Amniotic stem cell (primary cell): ENCODE measurements at regions not wholly inside any gene's neighbourhood (a gene's known extent, or its start where the extent isn't known, plus 50 kb on each side); places are given as distances from the start of the nearest gene placed in this dataset.

Source experiments
- DNase-seq: peaks from one replicate; lab custom pipeline; 2025; lab: John Stamatoyannopoulos, UW

- DNase-seq: no peak
Measured at GRCh38 chr2:107320881-107321280, 434.9 kb upstream of the ST6GAL2 start.

DNA sequence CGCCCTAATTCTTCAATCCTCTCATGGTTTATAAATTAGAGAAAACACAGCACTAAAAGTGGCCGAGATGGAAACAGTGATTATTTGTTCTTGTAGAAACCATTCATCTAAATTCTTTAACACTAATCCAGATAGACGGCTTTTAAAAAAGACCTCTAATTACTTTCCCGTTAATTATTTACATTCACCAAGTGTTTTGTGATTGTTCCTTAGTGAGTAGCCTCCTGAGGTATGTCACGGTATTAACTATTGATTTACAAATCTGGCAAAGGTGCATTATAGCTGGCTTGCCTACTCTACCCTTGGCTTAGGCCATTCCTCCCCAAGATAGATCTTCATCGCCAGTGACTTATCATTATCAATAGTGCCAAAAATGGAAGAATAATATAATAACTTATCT, 436.4 kb upstream of the ST6GAL2 start:
- DNase-seq: no peak

GRCh38 chr2:107323946-107324565, 438.1 kb upstream of the ST6GAL2 start:
- DNase-seq: no peak

GRCh38 chr2:107325981-107326786, 440.2 kb upstream of the ST6GAL2 start:
- DNase-seq: peak; percentile 21

- DNase-seq: peak; percentile 5
Measured at GRCh38 chr2:107334306-107334705, 448.3 kb upstream of the ST6GAL2 start.

DNA sequence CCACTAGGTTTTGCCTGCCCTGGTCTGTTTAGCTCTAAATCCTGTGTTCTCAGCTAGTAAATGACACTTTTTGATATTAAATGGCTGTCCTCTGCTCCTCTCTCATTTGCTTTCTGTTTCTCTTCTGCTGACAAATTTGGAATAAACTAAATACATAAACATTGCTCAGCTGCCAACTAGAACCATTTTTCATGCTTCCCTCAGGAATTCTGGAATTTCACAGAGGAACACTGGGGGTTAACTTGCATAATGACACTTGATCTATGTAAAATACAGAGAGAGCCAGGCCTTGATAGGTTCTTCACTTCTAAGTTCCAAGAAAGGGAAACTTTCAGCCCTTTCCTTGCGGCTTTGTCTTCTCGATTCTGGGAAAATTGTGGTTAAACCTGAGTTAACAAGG, 450.6 kb upstream of the ST6GAL2 start:
- no peak for DNase-seq

GRCh38 chr2:107337209-107337898, 451.4 kb upstream of the ST6GAL2 start:
- peak; percentile 15 for DNase-seq

GRCh38 chr2:107338059-107338458, 452.1 kb upstream of the ST6GAL2 start:
- no peak for DNase-seq

DNA sequence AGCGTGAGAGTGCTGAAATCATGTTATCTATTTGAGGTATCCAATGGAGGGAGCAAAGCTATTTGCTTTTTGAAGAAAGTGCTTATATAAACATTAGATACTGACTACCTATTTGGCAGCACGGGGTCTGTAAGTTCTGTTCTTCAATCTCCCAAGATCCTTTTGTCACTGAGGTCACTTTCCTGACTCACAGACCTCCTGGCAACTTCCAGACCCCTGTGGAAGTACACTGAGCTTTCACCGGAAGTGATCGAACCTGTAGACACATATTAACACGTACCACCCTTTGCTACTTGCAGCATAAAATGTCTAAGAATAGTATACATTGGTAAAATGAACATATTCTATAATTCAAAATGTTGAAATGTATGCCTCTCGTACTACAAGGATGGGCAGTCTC, 452.6 kb upstream of the ST6GAL2 start:
- no peak for DNase-seq

DNA sequence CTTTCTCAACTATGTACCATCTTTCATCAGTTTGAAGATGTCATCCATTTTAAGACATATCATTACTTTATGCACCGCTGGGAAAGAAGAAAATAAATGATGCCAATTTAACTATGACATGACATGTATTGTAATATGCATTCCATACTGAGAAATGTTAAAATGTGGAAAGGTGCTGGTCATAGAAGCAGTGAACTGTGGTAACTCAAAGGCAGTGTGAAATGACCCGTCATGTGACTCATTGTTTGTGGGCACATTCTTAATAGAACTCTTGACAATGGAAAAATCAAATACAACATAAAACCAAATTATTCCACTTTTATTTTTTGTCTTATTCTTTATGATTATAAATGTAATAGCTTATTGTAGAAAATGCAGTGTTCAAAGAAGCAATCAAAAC, 455.0 kb upstream of the ST6GAL2 start:
- DNase-seq: no peak

DNA sequence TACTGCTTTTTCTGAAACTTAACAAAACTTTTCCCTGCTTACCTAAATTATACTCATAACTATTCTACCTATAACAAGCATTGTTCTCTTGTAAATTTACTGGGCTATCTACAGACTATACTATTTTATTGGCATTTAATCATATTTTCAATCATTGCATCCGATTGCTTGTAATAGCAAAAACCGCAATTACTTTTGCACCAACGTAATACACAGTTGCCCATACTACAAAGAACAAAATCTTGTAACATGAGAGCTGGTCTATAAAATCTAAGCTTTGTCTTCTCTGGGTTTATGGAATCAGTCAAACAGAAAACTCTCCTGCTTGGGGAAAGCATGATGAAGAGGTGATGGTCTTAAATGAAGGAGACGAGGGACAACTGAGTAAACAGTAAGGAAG, 463.4 kb upstream of the ST6GAL2 start:
- no peak for DNase-seq

DNA sequence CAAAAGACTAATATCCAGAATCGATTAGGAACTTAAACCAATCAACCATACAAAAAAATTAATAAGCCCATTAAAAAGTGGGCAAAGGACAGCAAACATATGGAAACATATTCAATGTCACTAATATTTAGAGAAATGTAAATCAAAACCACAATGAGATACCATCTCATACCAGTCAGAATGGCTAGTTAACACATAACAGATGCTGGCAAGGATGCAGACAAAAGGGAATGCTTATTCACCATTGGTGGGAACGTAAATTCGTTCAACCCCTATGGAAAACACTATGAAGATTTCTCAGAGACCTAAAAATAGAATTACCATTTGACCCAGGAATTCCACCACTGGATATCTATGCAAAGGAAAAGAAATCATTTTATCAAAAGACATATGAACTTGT, 468.2 kb upstream of the ST6GAL2 start:
- DNase-seq: no peak

DNA sequence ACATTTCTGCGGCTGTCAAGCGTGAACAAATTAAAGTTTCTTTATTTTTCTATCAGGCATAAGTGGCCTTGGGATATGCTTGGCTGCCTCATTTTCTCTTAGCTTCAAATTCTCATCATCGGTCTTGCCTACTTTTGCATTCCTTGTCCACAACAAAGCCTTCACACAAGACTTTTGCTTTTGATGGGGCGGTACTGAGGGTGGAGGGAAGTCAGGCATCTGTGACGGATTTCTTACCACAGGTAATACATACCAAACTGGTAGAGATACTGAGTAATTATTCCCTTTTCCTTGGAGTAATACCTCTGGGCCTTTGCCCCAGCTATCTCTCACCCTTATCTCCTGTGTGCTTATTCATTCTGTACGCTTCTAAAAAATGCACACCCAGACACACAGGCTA, 468.3 kb upstream of the RGPD4 start:
- no peak for DNase-seq

- no peak for DNase-seq
Measured at GRCh38 chr2:107359021-107359420, 467.7 kb upstream of the RGPD4 start.

DNA sequence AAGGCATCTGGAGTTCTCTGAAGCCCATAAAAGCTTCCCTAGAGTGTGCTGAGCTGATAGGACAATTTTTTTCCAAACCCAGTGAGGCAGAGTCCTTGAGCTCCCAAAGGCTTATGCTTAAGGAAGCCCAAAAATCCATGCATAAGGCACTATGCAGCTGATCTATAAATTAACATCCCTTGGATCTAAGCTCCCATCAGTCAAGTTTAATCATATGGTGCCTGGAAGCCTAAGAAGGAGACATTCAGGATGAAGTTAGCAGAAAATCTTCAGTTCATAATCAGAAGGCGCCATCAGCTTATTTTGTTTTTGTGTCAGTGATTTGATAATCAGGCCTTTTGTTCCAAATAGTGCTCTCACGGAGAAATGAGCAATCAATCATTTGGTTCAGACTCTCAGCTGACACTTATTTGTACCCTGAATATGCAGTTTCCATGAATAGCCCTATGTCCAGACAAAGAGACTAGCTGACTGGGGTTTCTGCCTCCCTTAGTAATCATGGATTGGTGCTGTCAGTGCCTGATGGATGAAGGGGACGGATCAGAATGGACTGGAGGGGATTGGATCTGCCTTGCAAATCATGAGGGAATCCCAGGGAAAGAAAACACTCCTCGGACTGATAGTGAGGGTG, 464.8 kb upstream of the RGPD4 start:
- no peak for DNase-seq

DNA sequence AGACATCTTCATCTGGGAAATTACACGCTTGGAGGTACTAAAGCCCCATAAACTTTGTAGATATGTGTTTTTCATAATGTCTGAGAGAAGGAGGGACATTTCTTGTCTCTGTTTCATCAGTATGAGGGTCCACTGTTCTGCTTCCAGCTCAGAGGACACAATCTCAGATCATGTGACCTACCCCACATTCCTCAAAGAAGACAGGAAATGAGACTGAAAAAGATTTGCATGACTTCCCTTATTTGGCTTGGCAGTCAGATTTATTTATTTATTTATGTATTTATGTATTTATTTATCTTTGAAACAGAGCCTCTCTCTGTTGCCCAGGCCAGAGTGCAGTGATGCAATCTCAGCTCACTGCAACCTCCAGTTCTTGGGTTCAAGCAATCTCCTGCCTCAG, 463.7 kb upstream of the RGPD4 start:
- DNase-seq: no peak

DNA sequence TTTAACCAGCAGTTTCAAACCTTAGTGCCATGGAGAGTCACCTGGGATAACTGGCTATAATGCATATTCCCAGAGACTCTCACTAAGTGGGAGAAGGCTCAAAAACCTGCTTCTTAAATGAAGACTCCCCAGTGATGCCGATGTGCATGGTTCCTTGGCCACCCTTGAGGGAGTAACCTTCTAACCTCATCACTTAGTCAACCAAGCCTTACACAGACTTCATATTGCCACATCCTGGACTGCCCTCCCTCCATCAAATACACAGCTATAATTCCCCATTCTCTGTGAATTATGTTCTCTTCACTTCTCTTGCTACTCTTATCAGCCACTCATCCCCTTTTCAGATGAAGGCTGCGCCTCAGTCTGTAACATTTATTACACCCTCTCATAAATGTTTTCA, 462.9 kb upstream of the RGPD4 start:
- DNase-seq: no peak

GRCh38 chr2:107364361-107364950, 462.2 kb upstream of the RGPD4 start:
- DNase-seq: no peak

DNA sequence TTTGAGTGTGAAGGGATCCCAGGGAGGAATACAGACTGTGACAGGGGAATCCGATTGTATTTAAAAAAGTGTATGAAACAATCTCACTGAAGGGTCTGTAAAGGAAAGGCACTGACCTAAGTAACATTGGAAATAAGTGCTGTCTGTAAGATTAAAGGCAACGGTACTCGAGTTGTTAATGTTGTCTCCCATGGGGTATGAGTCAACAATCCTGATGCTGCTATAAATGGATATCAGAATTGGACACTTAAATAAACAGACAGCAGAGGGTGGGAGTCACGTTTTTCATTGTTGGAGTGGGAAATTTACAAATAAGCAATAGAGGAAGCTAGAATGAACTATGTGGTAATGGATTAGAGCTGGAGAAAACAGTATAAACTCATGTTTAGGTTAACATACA, 452.4 kb upstream of the RGPD4 start:
- DNase-seq: no peak

- no peak for DNase-seq
Measured at GRCh38 chr2:107376909-107377308, 449.8 kb upstream of the RGPD4 start.

DNA sequence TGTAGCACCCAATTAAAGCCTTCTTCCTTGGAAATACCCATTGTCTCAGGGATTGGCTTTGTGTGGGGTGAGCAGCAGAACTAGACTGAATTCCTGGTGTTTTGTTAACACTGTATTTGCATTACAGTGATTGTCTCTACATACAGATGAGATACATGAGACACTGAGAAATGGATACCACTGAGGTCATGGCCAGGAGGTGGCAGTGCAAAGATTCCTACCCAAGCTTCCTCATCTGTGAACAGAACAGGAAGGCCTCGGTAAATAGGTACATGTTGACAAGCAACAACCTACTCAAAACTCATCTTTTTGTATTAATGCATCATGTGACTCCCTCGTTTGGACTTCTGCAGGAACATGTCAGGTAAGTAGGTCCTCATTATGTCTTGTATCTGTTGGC, 445.8 kb upstream of the RGPD4 start:
- no peak for DNase-seq

- DNase-seq: no peak
Measured at GRCh38 chr2:107383691-107384090, 443.0 kb upstream of the RGPD4 start.
